Adrenal gland (tissue), 5 donors: ENCODE measurements at regions not wholly inside any gene's neighbourhood (a gene's known extent, or its start where the extent isn't known, plus 50 kb on each side); places are given as distances from the start of the nearest gene placed in this dataset.

Experiments
- POLR2A ChIP-seq, 2 donors: fragments of 450-650 bp; IDR thresholded peaks; one replicate each; pipeline ENCODE4 v1.6.1; 2017; ENCODE audit warnings: antibody characterized with exemption in 2 of 2, mild to moderate bottlenecking in 2 of 2, moderate library complexity in 1 of 2
- TF ChIP-seq, protein P1 (sequence below), 6 experiments: fragments of 450-650 bp in 4 of 6; fragments of 200-600 bp in 2 of 6; sonication (generic) in 1 of 6; IDR thresholded peaks; 1 replicate in 5 of 6; 2 replicates in 1 of 6; pipeline versions ENCODE4 v1.5.1 to v1.8.0; 2016 to 2021; ENCODE audit warnings: antibody characterized with exemption in 6 of 6, mild to moderate bottlenecking in 2 of 6, moderate library complexity in 1 of 6
- donor health status: DM: no; HTN: no; CAD: no.

- TF ChIP-seq, protein P1, sequence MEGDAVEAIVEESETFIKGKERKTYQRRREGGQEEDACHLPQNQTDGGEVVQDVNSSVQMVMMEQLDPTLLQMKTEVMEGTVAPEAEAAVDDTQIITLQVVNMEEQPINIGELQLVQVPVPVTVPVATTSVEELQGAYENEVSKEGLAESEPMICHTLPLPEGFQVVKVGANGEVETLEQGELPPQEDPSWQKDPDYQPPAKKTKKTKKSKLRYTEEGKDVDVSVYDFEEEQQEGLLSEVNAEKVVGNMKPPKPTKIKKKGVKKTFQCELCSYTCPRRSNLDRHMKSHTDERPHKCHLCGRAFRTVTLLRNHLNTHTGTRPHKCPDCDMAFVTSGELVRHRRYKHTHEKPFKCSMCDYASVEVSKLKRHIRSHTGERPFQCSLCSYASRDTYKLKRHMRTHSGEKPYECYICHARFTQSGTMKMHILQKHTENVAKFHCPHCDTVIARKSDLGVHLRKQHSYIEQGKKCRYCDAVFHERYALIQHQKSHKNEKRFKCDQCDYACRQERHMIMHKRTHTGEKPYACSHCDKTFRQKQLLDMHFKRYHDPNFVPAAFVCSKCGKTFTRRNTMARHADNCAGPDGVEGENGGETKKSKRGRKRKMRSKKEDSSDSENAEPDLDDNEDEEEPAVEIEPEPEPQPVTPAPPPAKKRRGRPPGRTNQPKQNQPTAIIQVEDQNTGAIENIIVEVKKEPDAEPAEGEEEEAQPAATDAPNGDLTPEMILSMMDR (IDR thresholded peaks at IDR 0.05), result no peak
- no peak for TF ChIP-seq POLR2A (IDR thresholded peaks at IDR 0.05)
These were observed 439.1 kb downstream of the PLA2G4A start for GRCh38 chr1:187267827-187268226.
